PC-9 (cell line): ENCODE measurements at regions not wholly inside any gene's neighbourhood (a gene's known extent, or its start where the extent isn't known, plus 50 kb on each side); places are given as distances from the start of the nearest gene placed in this dataset.

Experiments
- BruUV-seq: library from RNA; stranded (reverse); fragments of 400-500 nt; replicated peaks from 2 replicates; lab custom pipeline; 2021; lab: Mats Ljungman, UMichigan
- CTCF ChIA-PET: fragments of 300-600 bp; sonication (Branson Sonifier 250); formaldehyde crosslinking; loops from one replicate; lab custom pipeline; 2022; ENCODE audit warnings: antibody characterized with exemption; lab: Charles Lee
- POLR2A ChIA-PET: fragments of 300-600 bp; sonication (Branson Sonifier 250); formaldehyde crosslinking; loops from one replicate; lab custom pipeline; 2022; ENCODE audit warnings: antibody characterized with exemption; ENCODE audit not compliant: unreplicated experiment; lab: Charles Lee
- DNase-seq, 2 experiments: peaks; one replicate each; pipeline versions ENCODE4 v3.0.0 to v3.0.0-alpha.2; 2015 to 2022; ENCODE audit warnings: mixed read lengths in 1 of 2
- H2AFZ ChIP-seq: fragments of 200-600 bp; sonication (generic); 2 replicates; pipeline ENCODE4 v1.8.1; 2017; ENCODE audit warnings: antibody characterized with exemption
- H3F3A ChIP-seq: fragments of 200-600 bp; sonication (generic); 2 replicates; pipeline ENCODE4 v1.8.1; 2017; ENCODE audit warnings: antibody characterized with exemption, mild to moderate bottlenecking, low read depth; ENCODE audit not compliant: insufficient read depth
- H3K27ac ChIP-seq: fragments of 200-600 bp; sonication (generic); 2 replicates; pipeline ENCODE4 v1.6.1; 2016; ENCODE audit warnings: mixed run types
- H3K27me3 ChIP-seq: fragments of 200-600 bp; sonication (generic); 2 replicates; pipeline ENCODE4 v1.6.1; 2016; ENCODE audit warnings: low read depth, mixed run types; ENCODE audit not compliant: insufficient read depth
- H3K36me3 ChIP-seq: fragments of 200-600 bp; sonication (generic); 2 replicates; pipeline ENCODE4 v1.6.1; 2016; ENCODE audit warnings: low read depth, mixed run types
- H3K4me1 ChIP-seq: fragments of 200-600 bp; sonication (generic); replicated peaks from 2 replicates; pipeline ENCODE4 v1.6.1; 2016; ENCODE audit warnings: mixed run types; ENCODE audit not compliant: insufficient read depth
- H3K4me2 ChIP-seq: fragments of 200-600 bp; sonication (generic); 2 replicates; pipeline ENCODE4 v1.6.1; 2017; ENCODE audit warnings: mixed run types
- H3K4me3 ChIP-seq: fragments of 200-600 bp; sonication (generic); 2 replicates; pipeline ENCODE4 v1.6.1; 2016; ENCODE audit warnings: mixed run types
- H3K79me2 ChIP-seq: fragments of 200-600 bp; sonication (generic); 2 replicates; pipeline ENCODE4 v1.6.1; 2017; ENCODE audit warnings: low read depth, mixed run types
- H3K9me2 ChIP-seq: fragments of 200-600 bp; sonication (generic); 2 replicates; pipeline ENCODE4 v1.8.1; 2017; ENCODE audit warnings: mild to moderate bottlenecking; ENCODE audit not compliant: insufficient read depth
- H3K9me3 ChIP-seq: fragments of 200-600 bp; sonication (generic); 2 replicates; pipeline ENCODE4 v1.8.1; 2016; ENCODE audit warnings: low read depth; ENCODE audit not compliant: insufficient read depth
- H4K20me1 ChIP-seq: fragments of 200-600 bp; sonication (generic); 2 replicates; pipeline ENCODE4 v1.8.1; 2017; ENCODE audit not compliant: insufficient read depth
- CTCF ChIP-seq: fragments of 200-600 bp; sonication (generic); conservative IDR thresholded peaks from 2 replicates; pipeline ENCODE4 v1.6.1; 2017; ENCODE audit warnings: mixed run types, antibody characterized with exemption, mild to moderate bottlenecking, moderate library complexity
- EZH2 ChIP-seq: fragments of 200-600 bp; sonication (generic); IDR thresholded peaks from 2 replicates; pipeline ENCODE4 v1.8.0; 2017; ENCODE audit warnings: antibody characterized with exemption, low read depth
- intact Hi-C: fragments of 100-400 bp; cut with micrococcal nuclease; formaldehyde crosslinking; loops from one replicate; pipeline ENCODE4 v1.10.0; 2022; ENCODE audit not compliant: unreplicated experiment

GRCh38 chr4:175238827-175239517 is 320.8 kb downstream of the ADAM29 start:
- Histone ChIP-seq H3K4me1 (no peaks in the 10 kb centered on the region), H3K4me2 (no peak overlapping the region), H2AFZ (no peak overlapping the region), H3K27me3 (no peaks in the 10 kb centered on the region), H3K27ac (no peak overlapping the region), H4K20me1 (no peaks in the 10 kb centered on the region), H3K9me2 (no peaks in the 10 kb centered on the region), H3K9me3 (no peaks in the 10 kb centered on the region), H3K36me3 (no peaks in the 10 kb centered on the region), H3F3A (no peaks in the 10 kb centered on the region), H3K4me3 (no peak overlapping the region), H3K79me2 (no peaks in the 10 kb centered on the region)
- DNase-seq, result no peak
- ChIA-PET POLR2A (no interaction called here), CTCF (no interaction called here)
- BruUV-seq, result no TSS peak
- TF ChIP-seq CTCF (no peak), EZH2 (no peak)
- intact Hi-C loops, result no loop called here

GRCh38 chr4:175246941-175247340 is 328.8 kb downstream of the ADAM29 start:
- H3K4me2 ChIP-seq, result no peak overlapping the region
- TF ChIP-seq EZH2, result no peak
- no peak for TF ChIP-seq CTCF
- H2AFZ ChIP-seq, result no peak overlapping the region
- no peaks in the 10 kb centered on the region for H3K79me2 ChIP-seq
- no peaks in the 10 kb centered on the region for H3K9me2 ChIP-seq
- CTCF ChIA-PET, result no interaction called here
- H3K9me3 ChIP-seq, result no peaks in the 10 kb centered on the region; the same call in 1 of the 2 replicates
- H3K4me1 ChIP-seq, result no peaks in the 10 kb centered on the region
- H4K20me1 ChIP-seq, result no peaks in the 10 kb centered on the region
- no peaks in the 10 kb centered on the region for H3F3A ChIP-seq
- intact Hi-C loops, result loop anchor here (5.0 kb wide), 1 partner anchor 360 kb away; no protein-coding TSS in a partner anchor
- DNase-seq, result no peak
- no peak overlapping the region for H3K4me3 ChIP-seq
- H3K36me3 ChIP-seq, result no peaks in the 10 kb centered on the region
- no TSS peak for BruUV-seq
- no peak overlapping the region for H3K27ac ChIP-seq
- POLR2A ChIA-PET, result no interaction called here
- no peaks in the 10 kb centered on the region for H3K27me3 ChIP-seq

- TF ChIP-seq CTCF (no peak), EZH2 (no peak)
- Histone ChIP-seq H3K4me3 (no peak overlapping the region), H3K4me2 (no peak overlapping the region), H3K9me3 (no peaks in the 10 kb centered on the region; the same call in 1 of the 2 replicates), H3F3A (no peaks in the 10 kb centered on the region), H3K27ac (no peak overlapping the region), H3K36me3 (no peaks in the 10 kb centered on the region), H3K27me3 (no peaks in the 10 kb centered on the region), H3K4me1 (no peaks in the 10 kb centered on the region), H3K9me2 (no peaks in the 10 kb centered on the region), H3K79me2 (no peaks in the 10 kb centered on the region), H4K20me1 (no peaks in the 10 kb centered on the region), H2AFZ (no peak overlapping the region)
- intact Hi-C loops, result no loop called here
- ChIA-PET POLR2A (no interaction called here), CTCF (interaction anchor here (0.6 kb wide), 1 partner anchor 123 kb away, joined by 9 read pairs; no protein-coding TSS in a partner anchor)
- no TSS peak for BruUV-seq
- DNase-seq, result no peak
Observed at GRCh38 chr4:175252642-175253041, 334.5 kb downstream of the ADAM29 start.
